T-helper 1 cell treated with Interleukin-12 subunit alpha and Interleukin-12 subunit beta and Interleukin-4 antibody, amounts not matched to agents 30 μg/mL and 1 μg/mL, for 36 hours (primary cell): ENCODE measurements at regions not wholly inside any gene's neighbourhood (a gene's known extent, or its start where the extent isn't known, plus 50 kb on each side); places are given as distances from the start of the nearest gene placed in this dataset.

Experiments used
- H3K27ac Mint-ChIP-seq: one replicate; pipeline ENCODE4 v1.8.0; 2021; ENCODE audit warnings: mild to moderate bottlenecking, mixed read lengths
- H3K27me3 Mint-ChIP-seq: one replicate; pipeline ENCODE4 v1.8.0; 2021; ENCODE audit warnings: low read depth, mixed read lengths
- H3K36me3 Mint-ChIP-seq: one replicate; pipeline ENCODE4 v1.8.0; 2021; ENCODE audit warnings: low read depth, mixed read lengths
- H3K4me1 Mint-ChIP-seq: one replicate; pipeline ENCODE4 v1.8.0; 2021; ENCODE audit warnings: low read depth, mixed read lengths
- H3K4me3 Mint-ChIP-seq: one replicate; pipeline ENCODE4 v1.8.0; 2021; ENCODE audit warnings: mild to moderate bottlenecking, moderate library complexity, mixed read lengths
- H3K9me3 Mint-ChIP-seq: one replicate; pipeline ENCODE4 v1.8.0; 2021; ENCODE audit warnings: mixed read lengths

DNA sequence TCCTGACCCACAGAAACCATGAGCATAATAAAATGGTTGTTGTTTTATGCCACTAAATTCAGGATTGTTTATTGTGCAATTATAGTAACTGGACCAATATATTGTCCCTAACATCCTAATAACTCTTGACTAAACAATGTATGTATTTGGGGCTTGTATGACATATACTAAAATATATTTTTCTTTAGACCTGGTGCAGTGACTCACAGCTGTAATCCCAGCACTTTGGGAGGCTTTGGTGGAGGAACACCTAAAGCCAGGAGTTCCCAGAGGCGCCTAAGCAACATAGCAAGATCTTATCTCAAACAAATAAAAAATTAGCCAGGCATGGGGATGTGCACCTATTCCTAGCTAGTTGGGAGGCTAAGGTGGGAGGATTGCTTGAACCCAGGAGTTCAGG, 180.4 kb downstream of the SUCNR1 start:
- Mint-ChIP-seq H3K36me3 (no peaks in the 10 kb centered on the region), H3K4me1 (no peaks in the 10 kb centered on the region), H3K4me3 (no peak overlapping the region), H3K27me3 (peaks cover 13% of the 10 kb centered on the region), H3K27ac (no peak overlapping the region), H3K9me3 (no peaks in the 10 kb centered on the region)

DNA sequence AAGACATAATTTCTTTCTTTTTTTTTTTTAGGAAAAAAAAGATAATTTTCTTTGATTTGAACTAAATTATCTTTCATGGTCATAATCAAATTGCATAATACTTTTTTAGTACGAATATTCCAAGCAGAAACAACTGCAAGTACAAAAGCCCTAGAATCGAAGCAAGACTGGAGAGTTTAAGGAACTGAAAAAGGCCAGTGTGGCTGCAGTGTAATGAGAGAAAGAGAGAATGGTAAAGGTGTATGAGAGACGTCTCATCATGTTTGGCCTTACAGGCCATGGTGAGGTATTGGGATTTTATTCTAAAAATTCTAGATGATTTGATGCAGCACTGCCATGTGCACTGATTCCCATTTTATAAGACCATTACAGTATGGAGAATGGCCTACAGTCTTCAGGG, 180.9 kb downstream of the SUCNR1 start:
- Mint-ChIP-seq H3K4me1 (no peaks in the 10 kb centered on the region), H3K27me3 (peaks cover 14% of the 10 kb centered on the region), H3K27ac (no peak overlapping the region), H3K4me3 (no peak overlapping the region), H3K36me3 (no peaks in the 10 kb centered on the region), H3K9me3 (no peaks in the 10 kb centered on the region)

DNA sequence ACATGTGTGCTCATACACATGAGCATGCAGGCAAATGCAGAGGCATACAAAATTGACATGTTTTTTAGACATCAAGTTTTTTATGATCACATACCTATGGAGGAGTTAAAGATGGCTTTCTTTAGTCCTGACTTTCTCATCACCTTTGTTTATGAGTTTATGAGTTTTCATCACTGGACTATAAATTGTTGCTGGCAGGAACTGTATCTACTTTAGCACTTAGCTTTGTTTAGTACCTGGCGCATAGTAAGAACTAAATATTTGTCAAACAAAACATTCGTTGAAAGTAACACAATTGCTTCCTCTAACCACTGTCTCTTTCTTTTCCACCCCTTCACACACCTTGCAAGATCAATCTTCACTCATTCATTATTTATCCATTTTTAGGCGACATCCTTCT, 182.6 kb downstream of the SUCNR1 start:
- Mint-ChIP-seq H3K36me3 (no peaks in the 10 kb centered on the region), H3K27me3 (peaks cover 25% of the 10 kb centered on the region), H3K27ac (no peak overlapping the region)

DNA sequence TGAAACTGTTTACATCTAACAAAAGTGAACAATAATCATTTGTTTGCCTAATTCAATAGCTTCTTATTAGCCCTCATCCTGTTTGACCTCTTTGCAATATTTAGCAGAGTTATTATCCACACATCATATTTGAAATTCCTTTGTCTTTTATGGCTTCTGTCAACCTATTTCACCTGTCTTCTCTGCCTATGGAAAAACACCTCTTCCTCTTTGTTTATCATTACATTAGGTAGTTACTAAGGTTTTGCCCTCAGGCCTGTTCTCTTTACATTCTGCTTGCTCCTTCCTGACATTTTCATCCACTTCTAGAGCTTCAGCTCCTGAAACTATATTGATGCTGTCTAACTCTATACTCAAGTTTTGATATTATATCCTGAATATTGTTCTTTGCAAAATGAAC, 183.0 kb downstream of the SUCNR1 start:
- no peak overlapping the region for H3K4me3 Mint-ChIP-seq
- no peak overlapping the region for H3K27ac Mint-ChIP-seq
- H3K4me1 Mint-ChIP-seq = no peaks in the 10 kb centered on the region
- H3K9me3 Mint-ChIP-seq = no peaks in the 10 kb centered on the region
- peaks cover 27% of the 10 kb centered on the region for H3K27me3 Mint-ChIP-seq
- H3K36me3 Mint-ChIP-seq = no peaks in the 10 kb centered on the region

More for the DNA sequence above, 182.6 kb downstream of the SUCNR1 start:
- Mint-ChIP-seq H3K4me1 (no peaks in the 10 kb centered on the region), H3K9me3 (no peaks in the 10 kb centered on the region), H3K4me3 (no peak overlapping the region)

DNA sequence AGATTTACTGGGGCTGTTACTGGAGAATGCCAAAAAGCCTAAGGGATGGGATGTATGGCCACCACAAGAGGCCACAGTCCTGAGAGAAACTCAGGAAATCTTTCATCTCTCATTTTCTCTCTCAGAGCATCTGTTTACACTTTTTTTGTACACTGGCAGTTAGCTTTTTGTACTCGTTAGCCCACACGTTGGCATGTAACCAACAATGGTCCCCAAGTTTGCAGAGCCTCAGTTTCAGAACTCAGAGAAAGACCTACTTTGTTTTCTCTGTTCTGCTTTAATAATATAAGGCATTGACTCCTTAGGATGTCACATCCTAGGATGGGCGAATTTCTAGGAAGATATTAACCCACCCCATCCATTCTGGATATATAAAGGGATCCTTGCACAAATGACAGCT, 183.5 kb downstream of the SUCNR1 start:
- Mint-ChIP-seq H3K27ac (no peak overlapping the region), H3K36me3 (no peaks in the 10 kb centered on the region), H3K4me1 (no peaks in the 10 kb centered on the region)

DNA sequence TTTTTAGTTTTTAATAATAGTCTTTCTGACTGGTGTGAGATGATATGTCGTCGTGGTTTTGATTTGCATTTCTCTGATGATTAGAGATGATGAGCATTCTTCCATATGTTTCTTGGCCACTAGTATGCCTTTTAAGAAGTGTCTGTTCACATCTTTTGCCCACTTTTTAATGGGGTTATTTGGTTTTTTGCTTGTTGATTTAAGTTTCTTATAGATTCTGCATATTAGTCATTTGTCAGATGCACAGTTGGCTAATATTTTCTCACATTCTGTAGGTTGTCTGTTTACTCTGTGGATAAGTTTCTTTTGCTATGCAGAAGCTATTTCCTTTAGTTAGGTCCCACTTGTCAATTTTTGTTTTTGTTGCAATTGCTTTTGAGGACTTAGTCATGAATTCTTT, 185.4 kb downstream of the SUCNR1 start:
- Mint-ChIP-seq H3K4me3 (no peak overlapping the region), H3K27me3 (peaks cover 27% of the 10 kb centered on the region), H3K9me3 (no peaks in the 10 kb centered on the region), H3K4me1 (no peaks in the 10 kb centered on the region), H3K27ac (no peak overlapping the region), H3K36me3 (no peaks in the 10 kb centered on the region)

More for the DNA sequence above, 183.5 kb downstream of the SUCNR1 start:
- Mint-ChIP-seq H3K9me3 (no peaks in the 10 kb centered on the region), H3K27me3 (peaks cover 27% of the 10 kb centered on the region), H3K4me3 (no peak overlapping the region)

DNA sequence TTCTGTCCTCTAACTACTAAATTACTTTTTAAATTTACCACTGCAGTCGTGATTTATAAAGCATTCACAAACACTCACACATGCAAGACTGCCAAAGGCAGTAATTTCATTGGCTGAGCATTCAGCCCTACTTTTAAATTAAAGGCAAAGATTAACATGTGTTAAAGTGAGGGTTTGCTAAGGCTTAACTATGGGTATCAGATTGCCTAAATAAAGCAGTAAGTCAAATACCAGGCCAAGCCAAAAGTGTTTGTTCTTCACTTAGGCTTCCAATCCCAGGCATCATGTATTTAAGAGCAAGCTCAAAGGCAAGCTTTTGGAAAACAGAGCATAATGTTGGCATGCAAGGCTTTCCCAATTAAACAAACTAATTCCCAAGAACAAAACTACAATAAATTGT, 187.3 kb downstream of the SUCNR1 start:
- no peak overlapping the region for H3K4me3 Mint-ChIP-seq
- no peaks in the 10 kb centered on the region for H3K9me3 Mint-ChIP-seq
- H3K4me1 Mint-ChIP-seq = no peaks in the 10 kb centered on the region
- H3K36me3 Mint-ChIP-seq = no peaks in the 10 kb centered on the region
- peaks cover 25% of the 10 kb centered on the region for H3K27me3 Mint-ChIP-seq
- H3K27ac Mint-ChIP-seq = no peak overlapping the region

DNA sequence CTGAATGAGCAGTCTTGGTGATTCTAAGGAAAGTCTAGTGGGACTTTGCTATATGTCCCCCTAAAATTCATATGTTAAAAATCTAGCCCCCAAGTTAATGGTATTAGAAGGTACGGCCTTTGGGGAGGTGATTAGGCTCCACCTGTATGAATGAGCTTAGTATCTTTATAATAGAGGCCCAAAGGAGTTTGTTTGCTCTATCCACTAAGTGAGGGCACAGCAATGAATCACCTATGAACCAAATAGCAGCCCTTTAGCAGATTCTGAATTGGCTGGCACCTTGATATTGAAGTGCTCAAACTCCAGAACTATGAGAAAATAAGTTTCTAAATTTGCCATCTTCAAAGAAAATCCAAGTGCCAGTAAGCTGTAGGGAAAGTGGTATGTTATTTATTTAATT, 187.9 kb downstream of the SUCNR1 start:
- Mint-ChIP-seq H3K27me3 (peaks cover 25% of the 10 kb centered on the region), H3K4me1 (no peaks in the 10 kb centered on the region), H3K36me3 (no peaks in the 10 kb centered on the region), H3K9me3 (no peaks in the 10 kb centered on the region), H3K4me3 (no peak overlapping the region), H3K27ac (no peak overlapping the region)

DNA sequence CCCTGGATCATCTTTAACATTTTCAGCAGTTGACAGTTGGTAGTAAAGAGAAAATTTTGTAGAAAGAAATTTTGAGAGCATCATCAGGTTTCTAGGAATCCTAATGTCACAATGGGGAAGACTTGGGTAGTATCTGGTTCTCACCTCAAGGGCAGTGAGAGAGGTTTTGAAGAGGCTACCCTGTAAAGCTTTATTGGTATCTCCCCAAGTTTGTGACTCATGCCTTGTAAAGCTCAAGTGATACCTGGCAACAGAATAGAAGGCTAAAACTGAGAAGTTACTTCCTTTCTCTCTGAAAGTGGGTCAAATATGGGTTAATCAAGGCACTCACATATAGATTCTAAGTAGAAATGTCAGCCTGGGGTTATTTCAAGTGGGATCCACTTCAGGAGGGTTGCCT, 196.4 kb downstream of the SUCNR1 start:
- Mint-ChIP-seq H3K27me3 (peaks cover 8% of the 10 kb centered on the region), H3K9me3 (no peaks in the 10 kb centered on the region)

DNA sequence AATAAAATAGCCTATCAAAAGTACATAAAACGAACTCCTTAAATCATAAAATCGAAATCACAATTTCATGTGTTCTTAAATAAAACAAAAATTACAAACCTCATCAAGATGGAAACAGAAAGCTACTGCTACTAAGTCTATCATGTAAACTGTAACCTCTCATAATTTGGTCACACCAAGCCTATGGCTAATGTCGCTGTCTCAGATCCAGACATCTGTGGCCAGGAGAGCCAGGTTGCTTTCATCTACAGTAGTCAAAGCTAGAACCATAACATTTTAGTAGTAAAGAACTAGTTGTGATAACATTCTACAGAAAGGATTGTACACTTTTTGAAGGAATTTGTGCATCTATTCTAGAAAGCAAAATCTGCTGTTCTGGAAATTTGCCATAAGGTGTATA, 197.4 kb upstream of the MBNL1 start:
- Mint-ChIP-seq H3K27me3 (no peaks in the 10 kb centered on the region), H3K36me3 (no peaks in the 10 kb centered on the region), H3K4me1 (peaks cover 9% of the 10 kb centered on the region), H3K27ac (no peak overlapping the region), H3K9me3 (no peaks in the 10 kb centered on the region), H3K4me3 (no peak overlapping the region)

More for the DNA sequence above, 196.4 kb downstream of the SUCNR1 start:
- Mint-ChIP-seq H3K4me1 (peaks cover 9% of the 10 kb centered on the region), H3K27ac (no peak overlapping the region), H3K4me3 (no peak overlapping the region), H3K36me3 (no peaks in the 10 kb centered on the region)

DNA sequence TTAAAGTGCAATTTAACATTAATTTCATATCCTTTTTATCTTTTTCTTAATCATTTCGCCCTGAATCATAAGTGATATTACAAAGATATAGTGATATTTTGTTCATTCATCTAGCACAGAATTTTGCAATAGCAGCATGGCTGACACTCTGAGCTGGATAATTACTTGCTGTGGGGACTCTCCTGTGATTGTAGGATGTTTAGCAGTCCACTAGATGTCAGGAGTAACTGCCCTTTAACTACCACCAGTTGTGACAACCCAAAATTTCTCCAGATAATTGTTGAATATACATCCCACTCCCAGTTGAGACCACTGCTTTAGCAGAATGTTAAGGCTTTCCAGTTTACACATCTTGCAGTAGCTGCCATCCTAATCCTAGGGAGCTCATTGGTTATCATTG, 196.8 kb upstream of the MBNL1 start:
- H3K4me3 Mint-ChIP-seq = no peak overlapping the region
- H3K9me3 Mint-ChIP-seq = no peaks in the 10 kb centered on the region
- H3K27me3 Mint-ChIP-seq = no peaks in the 10 kb centered on the region
- H3K27ac Mint-ChIP-seq = no peak overlapping the region
- peaks cover 9% of the 10 kb centered on the region for H3K4me1 Mint-ChIP-seq
- H3K36me3 Mint-ChIP-seq = no peaks in the 10 kb centered on the region

DNA sequence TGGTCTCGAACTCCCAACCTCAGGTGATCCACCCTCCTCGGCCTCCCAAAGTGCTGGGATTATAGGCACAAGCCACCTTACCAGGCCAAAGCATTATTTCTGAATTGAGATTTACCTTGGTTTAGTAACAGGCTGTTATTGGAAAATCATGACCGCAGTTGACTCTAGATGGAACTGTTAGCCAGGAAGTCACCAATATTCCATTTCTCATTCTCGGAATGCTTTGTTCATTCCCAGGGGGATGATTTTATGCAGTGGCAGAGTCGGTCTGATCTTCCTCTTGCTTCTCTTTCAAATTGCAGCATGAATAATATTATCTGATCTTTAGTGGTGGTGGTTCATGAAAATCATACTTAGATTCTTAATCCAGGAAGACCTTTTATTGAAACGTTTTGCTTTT, 195.5 kb upstream of the MBNL1 start:
- Mint-ChIP-seq H3K4me3 (no peak overlapping the region), H3K36me3 (no peaks in the 10 kb centered on the region), H3K9me3 (no peaks in the 10 kb centered on the region), H3K4me1 (peaks cover 9% of the 10 kb centered on the region), H3K27ac (no peak overlapping the region), H3K27me3 (no peaks in the 10 kb centered on the region)

DNA sequence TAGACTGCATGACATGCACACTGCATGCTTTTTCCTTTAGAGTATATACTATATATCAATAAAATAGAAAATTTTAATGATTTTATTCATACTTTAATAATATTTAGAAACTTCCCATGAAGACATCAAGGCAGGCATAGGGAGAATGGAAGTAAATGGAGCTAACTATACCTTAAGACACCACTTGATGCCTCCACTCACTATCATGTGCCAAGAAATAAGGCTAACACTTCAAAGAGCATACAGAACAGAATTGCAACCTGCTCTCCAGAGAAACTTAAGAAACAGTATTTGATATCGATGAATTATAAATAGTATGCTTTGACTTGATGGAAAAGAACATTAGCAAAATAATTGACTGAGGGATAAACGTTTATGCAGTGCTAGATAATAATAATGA, 192.6 kb upstream of the MBNL1 start:
- H3K36me3 Mint-ChIP-seq = no peaks in the 10 kb centered on the region
- no peaks in the 10 kb centered on the region for H3K27me3 Mint-ChIP-seq
- no peak overlapping the region for H3K4me3 Mint-ChIP-seq
- H3K4me1 Mint-ChIP-seq = peaks cover 3% of the 10 kb centered on the region
- H3K27ac Mint-ChIP-seq = no peak overlapping the region
- peaks cover 10% of the 10 kb centered on the region for H3K9me3 Mint-ChIP-seq

DNA sequence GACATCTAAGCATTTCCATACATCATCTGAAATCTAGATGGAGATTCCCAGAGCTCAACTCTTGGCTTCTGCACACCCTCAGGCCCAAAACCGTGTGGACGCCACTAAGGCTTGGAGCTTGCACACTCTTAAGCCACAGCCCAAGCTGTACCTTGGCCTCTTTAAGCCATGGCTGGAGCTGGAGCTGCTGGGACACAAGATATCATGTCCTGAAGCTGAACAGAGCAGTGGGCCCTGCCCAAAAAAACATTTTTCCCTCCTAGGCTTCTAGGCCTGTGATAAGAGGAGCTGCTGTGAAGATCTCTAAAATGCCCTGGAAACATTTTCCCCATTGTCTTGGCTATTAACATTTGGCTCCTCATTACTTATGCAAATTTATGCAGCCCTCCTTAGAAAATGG, 188.7 kb upstream of the MBNL1 start:
- Mint-ChIP-seq H3K4me3 (no peak overlapping the region), H3K4me1 (no peaks in the 10 kb centered on the region), H3K36me3 (no peaks in the 10 kb centered on the region), H3K27ac (no peak overlapping the region), H3K9me3 (peaks cover 10% of the 10 kb centered on the region), H3K27me3 (no peaks in the 10 kb centered on the region)

DNA sequence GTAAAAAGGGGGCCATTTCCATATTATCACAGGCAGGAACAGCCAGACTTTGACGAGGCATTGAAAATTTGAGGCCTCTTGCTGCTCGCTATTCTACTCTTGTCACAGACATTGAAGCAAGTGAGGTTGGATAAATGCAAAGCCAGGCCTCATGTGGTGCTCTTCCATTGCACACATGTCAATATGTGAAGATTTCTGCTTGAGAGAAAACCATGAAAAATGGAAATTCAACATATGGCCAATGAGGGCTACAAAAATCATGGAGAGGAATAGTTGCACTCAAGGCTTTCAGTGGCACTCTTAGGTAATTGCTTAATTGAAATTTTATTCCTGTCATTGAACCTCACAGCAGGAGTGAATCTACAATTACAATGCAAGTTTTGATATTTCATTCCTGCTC, 185.6 kb upstream of the MBNL1 start:
- peaks cover 3% of the 10 kb centered on the region for H3K27me3 Mint-ChIP-seq
- H3K36me3 Mint-ChIP-seq = peaks cover 2% of the 10 kb centered on the region
- H3K4me1 Mint-ChIP-seq = no peaks in the 10 kb centered on the region
- no peak overlapping the region for H3K4me3 Mint-ChIP-seq
- H3K9me3 Mint-ChIP-seq = peaks cover 10% of the 10 kb centered on the region
- no peak overlapping the region for H3K27ac Mint-ChIP-seq

DNA sequence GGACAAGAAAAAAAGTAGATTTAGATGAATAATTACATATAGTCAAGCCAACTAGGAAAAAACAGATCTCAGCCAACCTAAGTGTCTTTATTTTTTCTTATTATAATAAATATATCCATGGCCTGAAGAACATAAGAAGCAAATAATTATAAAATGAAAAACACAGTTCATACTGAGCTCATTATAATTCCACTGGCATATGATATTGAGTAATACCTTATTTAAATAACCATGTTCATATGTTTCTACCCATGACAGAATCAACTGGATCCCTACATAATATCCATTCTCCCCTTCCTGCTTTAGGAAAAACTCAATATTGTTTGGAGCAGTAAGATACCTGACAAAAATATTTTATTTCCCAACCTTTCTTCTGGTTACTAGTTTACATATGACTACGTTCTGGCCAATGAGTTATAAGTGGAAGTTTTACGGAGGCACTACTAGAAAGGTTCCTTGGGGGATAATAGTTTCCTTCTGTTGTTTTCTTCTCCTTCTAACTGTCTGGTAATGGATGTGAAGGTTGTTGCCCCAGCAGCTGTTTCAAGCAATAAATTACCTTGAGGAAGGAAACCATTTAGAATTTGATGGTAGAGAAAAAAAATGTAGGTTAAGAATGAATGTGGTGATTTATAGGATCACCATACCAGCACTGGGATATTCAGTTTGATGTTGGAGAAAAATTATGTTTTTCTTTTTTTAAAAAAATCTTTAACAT, 184.1 kb upstream of the MBNL1 start:
- H3K9me3 Mint-ChIP-seq = peaks cover 7% of the 10 kb centered on the region
- peaks cover 8% of the 10 kb centered on the region for H3K27me3 Mint-ChIP-seq
- no peak overlapping the region for H3K4me3 Mint-ChIP-seq
- H3K27ac Mint-ChIP-seq = no peak overlapping the region
- H3K4me1 Mint-ChIP-seq = no peaks in the 10 kb centered on the region
- peaks cover 2% of the 10 kb centered on the region for H3K36me3 Mint-ChIP-seq
